ENCODE measurements at regions not wholly inside any gene's neighbourhood (a gene's known extent, or its start where the extent isn't known, plus 50 kb on each side); places are given as distances from the start of the nearest gene placed in this dataset.

- TF ChIP-seq CTCF (IDR thresholded peaks at IDR 0.05; ENCODE audit: insufficient read depth, low read length), result no peak
- no peak for TF ChIP-seq GABPA (IDR thresholded peaks at IDR 0.05; ENCODE audit: low read depth)
- no peak for TF ChIP-seq SPI1 (IDR thresholded peaks at IDR 0.05; ENCODE audit: borderline replicate concordance, low read depth)
- no peak for TF ChIP-seq REST (IDR thresholded peaks at IDR 0.05; ENCODE audit: insufficient replicate concordance, low read depth)
Measured at GRCh38 chr6:113385020-113385431, 472.1 kb upstream of the MARCKS start.
